ENCODE measurements at regions not wholly inside any gene's neighbourhood (a gene's known extent, or its start where the extent isn't known, plus 50 kb on each side); places are given as distances from the start of the nearest gene placed in this dataset.

- H2AFZ ChIP-seq (ENCODE audit: low read length): no peak overlapping the region
- H4K20me1 ChIP-seq (ENCODE audit: insufficient read depth, low read length, poor library complexity, severe bottlenecking): no peaks in the 10 kb centered on the region
- H3K9ac ChIP-seq (ENCODE audit: low read depth, low read length, poor library complexity, severe bottlenecking): no peak overlapping the region
Measured at GRCh38 chr7:97390052-97390451, 272.6 kb downstream of the SDHAF3 start.

GRCh38 chr7:97390915-97391593 is 273.6 kb downstream of the SDHAF3 start:
- Histone ChIP-seq H3F3A (ENCODE audit: low read depth) (no peaks in the 10 kb centered on the region), H3K4me3 (ENCODE audit: low read length, poor library complexity, severe bottlenecking) (no peak overlapping the region), H4K20me1 (ENCODE audit: insufficient read depth, low read length, poor library complexity, severe bottlenecking) (no peaks in the 10 kb centered on the region), H3K4me2 (ENCODE audit: low read depth, low read length, poor library complexity, severe bottlenecking) (no peak overlapping the region), H3K9me3 (ENCODE audit: insufficient read depth, low read depth, low read length) (no peaks in the 10 kb centered on the region), H3K9me2 (replicated peaks; ENCODE audit: low read depth, low read length) (no peaks in the 10 kb centered on the region), H3K9ac (ENCODE audit: low read depth, low read length, poor library complexity, severe bottlenecking) (no peak overlapping the region), H3K79me2 (ENCODE audit: insufficient read depth, low read length) (no peaks in the 10 kb centered on the region), H2AFZ (ENCODE audit: low read length) (no peak overlapping the region), H3K4me1 (ENCODE audit: insufficient read depth, low read length, poor library complexity, severe bottlenecking) (no peaks in the 10 kb centered on the region), H3K36me3 (ENCODE audit: insufficient read depth, low read length) (no peaks in the 10 kb centered on the region), H3K27me3 (ENCODE audit: insufficient read depth, low read length, poor library complexity, severe bottlenecking) (no peaks in the 10 kb centered on the region)
- TF ChIP-seq EZH2phosphoT487 (IDR thresholded peaks at IDR 0.05; ENCODE audit: borderline replicate concordance) (no peak), CTCF (conservative IDR thresholded peaks at IDR 0.05; ENCODE audit: low read length) (no peak)

More at GRCh38 chr7:97390052-97390451, 272.6 kb downstream of the SDHAF3 start:
- Histone ChIP-seq H3K79me2 (ENCODE audit: insufficient read depth, low read length) (no peaks in the 10 kb centered on the region), H3K9me3 (ENCODE audit: insufficient read depth, low read depth, low read length) (no peaks in the 10 kb centered on the region), H3F3A (ENCODE audit: low read depth) (no peaks in the 10 kb centered on the region), H3K36me3 (ENCODE audit: insufficient read depth, low read length) (no peaks in the 10 kb centered on the region), H3K4me1 (ENCODE audit: insufficient read depth, low read length, poor library complexity, severe bottlenecking) (no peaks in the 10 kb centered on the region), H3K27me3 (ENCODE audit: insufficient read depth, low read length, poor library complexity, severe bottlenecking) (no peaks in the 10 kb centered on the region), H3K9me2 (replicated peaks; ENCODE audit: low read depth, low read length) (no peaks in the 10 kb centered on the region), H3K4me3 (ENCODE audit: low read length, poor library complexity, severe bottlenecking) (no peak overlapping the region), H3K4me2 (ENCODE audit: low read depth, low read length, poor library complexity, severe bottlenecking) (no peak overlapping the region)
- TF ChIP-seq CTCF (conservative IDR thresholded peaks at IDR 0.05; ENCODE audit: low read length): no peak
- no peak for TF ChIP-seq EZH2phosphoT487 (IDR thresholded peaks at IDR 0.05; ENCODE audit: borderline replicate concordance)

DNA sequence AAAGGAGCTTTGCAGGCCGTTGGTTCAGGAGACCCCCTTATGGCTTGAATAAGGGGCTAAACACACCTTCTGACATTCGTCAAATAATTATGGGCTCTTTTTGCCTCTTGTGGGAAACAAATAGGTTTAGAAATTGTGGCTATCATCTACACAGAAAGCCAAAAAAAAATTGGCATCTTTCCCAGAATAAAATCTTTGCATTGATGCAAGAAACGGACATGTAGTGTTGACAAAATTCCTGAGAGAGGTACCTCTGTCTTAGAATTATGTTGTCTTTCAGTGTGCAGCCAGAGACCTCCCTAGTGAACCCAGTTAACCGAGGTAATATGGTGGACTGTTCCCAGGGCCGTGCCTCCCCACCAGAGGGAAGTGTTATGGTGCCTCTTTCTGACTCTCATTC is 283.9 kb downstream of the SDHAF3 start:
- H3K36me3 ChIP-seq (ENCODE audit: insufficient read depth, low read length): no peaks in the 10 kb centered on the region
- H3K4me1 ChIP-seq (ENCODE audit: insufficient read depth, low read length, poor library complexity, severe bottlenecking): no peaks in the 10 kb centered on the region
- no peaks in the 10 kb centered on the region for H3K9me2 ChIP-seq (replicated peaks; ENCODE audit: low read depth, low read length)
- H3K79me2 ChIP-seq (ENCODE audit: insufficient read depth, low read length): no peaks in the 10 kb centered on the region
- H2AFZ ChIP-seq (ENCODE audit: low read length): no peak overlapping the region
- no peak for TF ChIP-seq EZH2phosphoT487 (IDR thresholded peaks at IDR 0.05; ENCODE audit: borderline replicate concordance)
- no peak for TF ChIP-seq CTCF (conservative IDR thresholded peaks at IDR 0.05; ENCODE audit: low read length)
- H3K4me3 ChIP-seq (ENCODE audit: low read length, poor library complexity, severe bottlenecking): no peak overlapping the region
- H3F3A ChIP-seq (ENCODE audit: low read depth): no peaks in the 10 kb centered on the region
- H3K27me3 ChIP-seq (ENCODE audit: insufficient read depth, low read length, poor library complexity, severe bottlenecking): no peaks in the 10 kb centered on the region
- no peak overlapping the region for H3K9ac ChIP-seq (ENCODE audit: low read depth, low read length, poor library complexity, severe bottlenecking)
- H3K9me3 ChIP-seq (ENCODE audit: insufficient read depth, low read depth, low read length): no peaks in the 10 kb centered on the region
- no peaks in the 10 kb centered on the region for H4K20me1 ChIP-seq (ENCODE audit: insufficient read depth, low read length, poor library complexity, severe bottlenecking)
- H3K4me2 ChIP-seq (ENCODE audit: low read depth, low read length, poor library complexity, severe bottlenecking): no peak overlapping the region
